MM.1S (cell line): ENCODE measurements at regions not wholly inside any gene's neighbourhood (a gene's known extent, or its start where the extent isn't known, plus 50 kb on each side); places are given as distances from the start of the nearest gene placed in this dataset.
"Not testable (repeated sequence)": the region's sequence is repeated elsewhere in the genome, so short reads cannot be mapped to it uniquely, and the experiment has no call there.

Source experiments
- DNase-seq: peaks from one replicate; pipeline ENCODE4 v3.0.0-alpha.2; 2015
- H2AFZ ChIP-seq: fragments of 300-600 bp; sonication (generic); 2 replicates; pipeline ENCODE4 v1.6.0; 2016; ENCODE audit warnings: antibody characterized with exemption, low read length
- H3F3A ChIP-seq: fragments of 300-600 bp; sonication (generic); 2 replicates; pipeline ENCODE4 v1.6.1; 2016; ENCODE audit warnings: mild to moderate bottlenecking, antibody characterized with exemption, low read length, moderate library complexity, mixed read lengths; ENCODE audit not compliant: insufficient read depth
- H3K27ac ChIP-seq: fragments of 300-600 bp; sonication (generic); 2 replicates; pipeline ENCODE4 v1.5.1; 2016; ENCODE audit warnings: mild to moderate bottlenecking, low read length
- H3K27me3 ChIP-seq: fragments of 300-600 bp; sonication (generic); replicated peaks from 2 replicates; pipeline ENCODE4 v1.6.0; 2016; ENCODE audit warnings: low read length; ENCODE audit not compliant: insufficient read depth
- H3K36me3 ChIP-seq: fragments of 300-600 bp; sonication (generic); replicated peaks from 2 replicates; pipeline ENCODE4 v1.6.1; 2016; ENCODE audit warnings: mild to moderate bottlenecking, low read length, mixed read lengths; ENCODE audit not compliant: insufficient read depth
- H3K4me1 ChIP-seq: fragments of 300-600 bp; sonication (generic); 2 replicates; pipeline ENCODE4 v1.6.1; 2016; ENCODE audit warnings: low read length, mixed read lengths
- H3K4me2 ChIP-seq: fragments of 300-600 bp; sonication (generic); 2 replicates; pipeline ENCODE4 v1.6.0; 2016; ENCODE audit warnings: low read depth, low read length
- H3K4me3 ChIP-seq: fragments of 300-600 bp; sonication (generic); 2 replicates; pipeline ENCODE4 v1.5.1; 2016; ENCODE audit warnings: low read length, mixed read lengths
- H3K79me2 ChIP-seq: fragments of 300-600 bp; sonication (generic); 2 replicates; pipeline ENCODE4 v1.6.1; 2016; ENCODE audit warnings: mixed run types, low read length, mixed read lengths
- H3K9ac ChIP-seq: fragments of 300-600 bp; sonication (generic); 2 replicates; pipeline ENCODE4 v1.6.1; 2016; ENCODE audit warnings: low read length, mixed read lengths
- H3K9me2 ChIP-seq: fragments of 300-600 bp; sonication (generic); replicated peaks from 2 replicates; pipeline ENCODE4 v1.6.1; 2016; ENCODE audit warnings: mild to moderate bottlenecking, low read length, mixed read lengths; ENCODE audit not compliant: insufficient read depth
- H3K9me3 ChIP-seq: fragments of 300-600 bp; sonication (generic); replicated peaks from 2 replicates; pipeline ENCODE4 v1.6.1; 2016; ENCODE audit warnings: mild to moderate bottlenecking, low read length, mixed read lengths; ENCODE audit not compliant: insufficient read depth
- H4K20me1 ChIP-seq: fragments of 300-600 bp; sonication (generic); 2 replicates; pipeline ENCODE4 v1.6.1; 2016; ENCODE audit warnings: mild to moderate bottlenecking, low read length, moderate library complexity, mixed read lengths; ENCODE audit not compliant: insufficient read depth
- CTCF ChIP-seq: fragments of 300-600 bp; sonication (generic); IDR thresholded peaks from 2 replicates; pipeline ENCODE4 v1.5.1; 2016; ENCODE audit warnings: antibody characterized with exemption, low read length, mixed read lengths
- EZH2 ChIP-seq: fragments of 300-600 bp; sonication (generic); optimal IDR thresholded peaks from 2 replicates; pipeline ENCODE3; 2017; ENCODE audit warnings: low read depth, mild to moderate bottlenecking, antibody characterized with exemption, low read length, mixed read lengths
- EZH2phosphoT487 ChIP-seq: fragments of 300-600 bp; sonication (generic); IDR thresholded peaks from 2 replicates; pipeline ENCODE4 v1.6.1; 2018; ENCODE audit warnings: antibody characterized with exemption, low read length

- H3K4me1 ChIP-seq: no peaks in the 10 kb centered on the region
- no peaks in the 10 kb centered on the region for H3F3A ChIP-seq
- no peak overlapping the region for H3K27ac ChIP-seq
- no peaks in the 10 kb centered on the region for H3K27me3 ChIP-seq
- no peak for DNase-seq
- H3K9ac ChIP-seq: no peak overlapping the region
- no peaks in the 10 kb centered on the region for H3K9me3 ChIP-seq
- H3K4me2 ChIP-seq: no peak overlapping the region
- no peak overlapping the region for H3K4me3 ChIP-seq
- no peak overlapping the region for H2AFZ ChIP-seq
- H4K20me1 ChIP-seq: no peaks in the 10 kb centered on the region
- TF ChIP-seq EZH2: no peak
- no peak for TF ChIP-seq EZH2phosphoT487
- no peak for TF ChIP-seq CTCF
- H3K9me2 ChIP-seq: no peaks in the 10 kb centered on the region
- no peaks in the 10 kb centered on the region for H3K36me3 ChIP-seq
- no peaks in the 10 kb centered on the region for H3K79me2 ChIP-seq
Observed at GRCh38 chr14:105774001-105774400, 247.6 kb downstream of the TMEM121 start.

GRCh38 chr14:105774585-105775348 is 248.4 kb downstream of the TMEM121 start:
- H3K9me2 ChIP-seq, H3K9ac ChIP-seq, H2AFZ ChIP-seq, H4K20me1 ChIP-seq, H3F3A ChIP-seq, H3K4me1 ChIP-seq, H3K9me3 ChIP-seq, H3K4me3 ChIP-seq, H3K27ac ChIP-seq, H3K36me3 ChIP-seq, DNase-seq, H3K79me2 ChIP-seq, H3K4me2 ChIP-seq, H3K27me3 ChIP-seq: not testable (repeated sequence)

GRCh38 chr14:105775349-105775923 is 249.1 kb downstream of the TMEM121 start:
- not testable (repeated sequence) for H4K20me1 ChIP-seq, H3K4me3 ChIP-seq, DNase-seq, H3F3A ChIP-seq, H3K9ac ChIP-seq, H3K4me1 ChIP-seq, H3K9me2 ChIP-seq, H3K79me2 ChIP-seq, H3K9me3 ChIP-seq, H3K27me3 ChIP-seq, H2AFZ ChIP-seq, H3K4me2 ChIP-seq, H3K27ac ChIP-seq, H3K36me3 ChIP-seq

- not testable (repeated sequence) for H3K4me2 ChIP-seq, H3K79me2 ChIP-seq, H3K4me3 ChIP-seq, H3K9me3 ChIP-seq, H2AFZ ChIP-seq, H3K27ac ChIP-seq, H3K9ac ChIP-seq, H3K36me3 ChIP-seq, H3K27me3 ChIP-seq, H4K20me1 ChIP-seq, H3K4me1 ChIP-seq, H3K9me2 ChIP-seq, H3F3A ChIP-seq, DNase-seq
Observed at GRCh38 chr14:105776112-105776511, 249.7 kb downstream of the TMEM121 start.

- no peaks in the 10 kb centered on the region for H3K36me3 ChIP-seq
- H3K79me2 ChIP-seq: no peaks in the 10 kb centered on the region
- no peaks in the 10 kb centered on the region for H3K9me3 ChIP-seq
- H3K9me2 ChIP-seq: no peaks in the 10 kb centered on the region
- H3K4me1 ChIP-seq: no peaks in the 10 kb centered on the region
- H3K4me3 ChIP-seq: no peak overlapping the region
- no peaks in the 10 kb centered on the region for H3F3A ChIP-seq
- no peak overlapping the region for H2AFZ ChIP-seq
- H3K9ac ChIP-seq: no peak overlapping the region
- no peak overlapping the region for H3K27ac ChIP-seq
- no peak overlapping the region for H3K4me2 ChIP-seq
- no peaks in the 10 kb centered on the region for H3K27me3 ChIP-seq
- no peaks in the 10 kb centered on the region for H4K20me1 ChIP-seq
- DNase-seq: no peak
- TF ChIP-seq EZH2phosphoT487 (no peak), EZH2 (no peak), CTCF (no peak)
Observed at GRCh38 chr14:105776924-105777323, 250.5 kb downstream of the TMEM121 start.
